ENCODE measurements at regions not wholly inside any gene's neighbourhood (a gene's known extent, or its start where the extent isn't known, plus 50 kb on each side); places are given as distances from the start of the nearest gene placed in this dataset.

GRCh38 chr10:129057856-129058663 is 409.0 kb upstream of the MGMT start:
- H3K4me1 ChIP-seq (ENCODE audit: insufficient read depth): no peaks in the 10 kb centered on the region
- H4K20me1 ChIP-seq (ENCODE audit: insufficient read depth, poor library complexity, severe bottlenecking): no peaks in the 10 kb centered on the region
- TF ChIP-seq, protein P1, sequence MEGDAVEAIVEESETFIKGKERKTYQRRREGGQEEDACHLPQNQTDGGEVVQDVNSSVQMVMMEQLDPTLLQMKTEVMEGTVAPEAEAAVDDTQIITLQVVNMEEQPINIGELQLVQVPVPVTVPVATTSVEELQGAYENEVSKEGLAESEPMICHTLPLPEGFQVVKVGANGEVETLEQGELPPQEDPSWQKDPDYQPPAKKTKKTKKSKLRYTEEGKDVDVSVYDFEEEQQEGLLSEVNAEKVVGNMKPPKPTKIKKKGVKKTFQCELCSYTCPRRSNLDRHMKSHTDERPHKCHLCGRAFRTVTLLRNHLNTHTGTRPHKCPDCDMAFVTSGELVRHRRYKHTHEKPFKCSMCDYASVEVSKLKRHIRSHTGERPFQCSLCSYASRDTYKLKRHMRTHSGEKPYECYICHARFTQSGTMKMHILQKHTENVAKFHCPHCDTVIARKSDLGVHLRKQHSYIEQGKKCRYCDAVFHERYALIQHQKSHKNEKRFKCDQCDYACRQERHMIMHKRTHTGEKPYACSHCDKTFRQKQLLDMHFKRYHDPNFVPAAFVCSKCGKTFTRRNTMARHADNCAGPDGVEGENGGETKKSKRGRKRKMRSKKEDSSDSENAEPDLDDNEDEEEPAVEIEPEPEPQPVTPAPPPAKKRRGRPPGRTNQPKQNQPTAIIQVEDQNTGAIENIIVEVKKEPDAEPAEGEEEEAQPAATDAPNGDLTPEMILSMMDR (IDR thresholded peaks at IDR 0.05; ENCODE audit: poor library complexity): no peak
- TF ChIP-seq EZH2phosphoT487 (IDR thresholded peaks at IDR 0.05; ENCODE audit: low read depth, severe bottlenecking, unreplicated experiment) (no peak), EZH2 (IDR thresholded peaks at IDR 0.05; ENCODE audit: borderline replicate concordance) (no peak)
- no peaks in the 10 kb centered on the region for H3K79me2 ChIP-seq
- no peak overlapping the region for H3K4me3 ChIP-seq
- no peak overlapping the region for H2AFZ ChIP-seq
- WGBS (ENCODE audit: low lambda C conversion rate, missing lambda C conversion rate): 90% methylated on average over 15 of the region's 15 CpGs
- no peak overlapping the region for H3K27ac ChIP-seq
- no peaks in the 10 kb centered on the region for H3K9me3 ChIP-seq (ENCODE audit: low read depth)
- DNase-seq (ENCODE audit: low spot score): no peak
- no peaks in the 10 kb centered on the region for H3K36me3 ChIP-seq (replicated peaks; ENCODE audit: insufficient read depth, low read depth)
- no peak overlapping the region for H3K4me2 ChIP-seq
- H3K9me2 ChIP-seq (replicated peaks; ENCODE audit: insufficient read depth): no peaks in the 10 kb centered on the region
- H3K27me3 ChIP-seq: no peaks in the 10 kb centered on the region

DNA sequence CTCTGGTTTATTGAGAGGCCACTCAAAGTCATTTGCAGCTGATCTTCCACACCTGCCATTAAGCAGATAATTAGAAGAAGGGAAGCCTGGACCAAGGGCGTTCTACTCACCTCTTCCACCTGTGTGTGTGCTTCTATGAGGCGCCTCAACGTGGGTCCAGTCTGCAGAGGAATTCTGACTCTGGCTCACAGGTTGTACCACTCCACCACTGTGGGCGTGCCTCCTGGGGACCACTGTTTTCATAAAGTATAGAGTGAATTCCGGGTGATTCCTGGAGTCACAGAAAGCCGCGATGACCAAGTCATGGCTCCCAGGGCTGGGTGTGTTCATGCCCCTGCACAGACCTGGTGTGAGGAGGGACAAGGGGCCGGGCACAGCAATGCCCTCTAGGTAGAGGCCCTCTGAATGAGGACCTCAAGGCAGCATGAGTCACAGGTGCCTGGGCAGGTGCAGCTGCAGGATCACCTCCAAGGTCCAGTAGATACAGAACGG is 408.3 kb upstream of the MGMT start:
- TF ChIP-seq, protein P1 (IDR thresholded peaks at IDR 0.05; ENCODE audit: poor library complexity): no peak
- TF ChIP-seq EZH2phosphoT487 (IDR thresholded peaks at IDR 0.05; ENCODE audit: low read depth, severe bottlenecking, unreplicated experiment) (no peak), EZH2 (IDR thresholded peaks at IDR 0.05; ENCODE audit: borderline replicate concordance) (no peak)
- Histone ChIP-seq H2AFZ (no peak overlapping the region), H3K27ac (no peak overlapping the region), H3K9me2 (replicated peaks; ENCODE audit: insufficient read depth) (no peaks in the 10 kb centered on the region), H3K4me2 (no peak overlapping the region), H3K4me1 (ENCODE audit: insufficient read depth) (no peaks in the 10 kb centered on the region), H3K9me3 (ENCODE audit: low read depth) (no peaks in the 10 kb centered on the region), H4K20me1 (ENCODE audit: insufficient read depth, poor library complexity, severe bottlenecking) (no peaks in the 10 kb centered on the region), H3K79me2 (no peaks in the 10 kb centered on the region), H3K4me3 (no peak overlapping the region), H3K27me3 (no peaks in the 10 kb centered on the region), H3K36me3 (replicated peaks; ENCODE audit: insufficient read depth, low read depth) (no peaks in the 10 kb centered on the region)
- DNase-seq (ENCODE audit: low spot score): no peak
- 88% methylated on average over 9 of the region's 9 CpGs for WGBS (ENCODE audit: low lambda C conversion rate, missing lambda C conversion rate)

- Histone ChIP-seq H3K36me3 (replicated peaks; ENCODE audit: insufficient read depth, low read depth) (no peaks in the 10 kb centered on the region), H3K79me2 (no peaks in the 10 kb centered on the region), H3K4me2 (no peak overlapping the region), H3K9me2 (replicated peaks; ENCODE audit: insufficient read depth) (no peaks in the 10 kb centered on the region), H3K27ac (no peak overlapping the region), H3K4me1 (ENCODE audit: insufficient read depth) (no peaks in the 10 kb centered on the region), H4K20me1 (ENCODE audit: insufficient read depth, poor library complexity, severe bottlenecking) (no peaks in the 10 kb centered on the region), H2AFZ (no peak overlapping the region), H3K9me3 (ENCODE audit: low read depth) (no peaks in the 10 kb centered on the region), H3K27me3 (no peaks in the 10 kb centered on the region), H3K4me3 (no peak overlapping the region)
- TF ChIP-seq EZH2 (IDR thresholded peaks at IDR 0.05; ENCODE audit: borderline replicate concordance) (no peak), EZH2phosphoT487 (IDR thresholded peaks at IDR 0.05; ENCODE audit: low read depth, severe bottlenecking, unreplicated experiment) (no peak)
- TF ChIP-seq, protein P1 (IDR thresholded peaks at IDR 0.05; ENCODE audit: poor library complexity): no peak
- DNase-seq (ENCODE audit: low spot score): no peak
- 92% methylated on average over 9 of the region's 9 CpGs for WGBS (ENCODE audit: low lambda C conversion rate, missing lambda C conversion rate)
Measured at GRCh38 chr10:129059977-129060376, 407.1 kb upstream of the MGMT start.
